Coronary artery (tissue), 2 donors: ENCODE measurements at regions not wholly inside any gene's neighbourhood (a gene's known extent, or its start where the extent isn't known, plus 50 kb on each side); places are given as distances from the start of the nearest gene placed in this dataset.
A peak's percentile ranks its signal among the peaks of the same experiment; 100 is the strongest.

Source experiments
- DNase-seq: peaks from one replicate; pipeline ENCODE4 v3.0.0-alpha.2; 2017; ENCODE audit warnings: low spot score
- H3K27ac ChIP-seq, 2 donors: fragments of 200-600 bp; sonication (generic); one replicate each; pipeline ENCODE4 v1.5.1; 2016 to 2019
- H3K4me3 ChIP-seq: fragments of 200-600 bp; sonication (generic); 2 replicates; pipeline ENCODE4 v1.5.1; 2016; ENCODE audit warnings: mild to moderate bottlenecking, moderate library complexity
- CTCF ChIP-seq: fragments of 200-600 bp; sonication (generic); IDR thresholded peaks from one replicate; pipeline ENCODE4 v1.5.1; 2019; ENCODE audit warnings: antibody characterized with exemption

DNA sequence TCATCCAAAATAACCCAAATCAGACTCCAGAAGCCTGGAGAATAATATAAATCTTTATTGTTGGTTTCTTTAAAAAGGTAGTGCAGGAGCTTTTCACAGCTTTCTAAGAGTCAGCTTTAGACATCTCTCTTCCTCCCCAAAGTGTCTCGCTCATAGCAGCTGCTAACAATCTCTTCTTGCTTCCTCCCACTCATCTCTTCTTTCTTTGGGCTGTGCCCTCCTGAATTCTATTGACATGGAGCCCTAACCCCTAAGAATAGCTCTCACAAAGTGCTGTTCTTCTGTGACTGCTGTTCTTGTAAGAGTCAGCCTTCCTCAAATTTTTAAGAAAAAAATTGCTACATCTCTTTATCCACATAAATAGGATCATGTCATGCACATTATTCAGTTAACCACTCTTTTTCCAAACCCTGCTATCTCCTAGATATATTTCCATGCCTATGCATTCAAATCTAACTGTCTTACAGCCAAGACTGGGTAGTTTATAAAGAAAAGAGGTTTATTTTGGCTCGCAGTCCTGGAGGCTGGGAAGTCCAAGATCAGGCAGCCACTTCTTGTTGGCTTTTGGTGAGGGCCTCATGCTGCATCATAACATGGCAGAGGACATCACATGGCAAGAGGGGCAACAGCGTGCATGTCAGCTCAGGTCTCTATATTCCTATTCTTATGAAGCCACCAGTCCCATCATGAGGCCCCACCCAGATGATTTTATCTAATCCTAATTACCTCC, 301.0 kb upstream of the POU3F1 start:
- no peak for DNase-seq

DNA sequence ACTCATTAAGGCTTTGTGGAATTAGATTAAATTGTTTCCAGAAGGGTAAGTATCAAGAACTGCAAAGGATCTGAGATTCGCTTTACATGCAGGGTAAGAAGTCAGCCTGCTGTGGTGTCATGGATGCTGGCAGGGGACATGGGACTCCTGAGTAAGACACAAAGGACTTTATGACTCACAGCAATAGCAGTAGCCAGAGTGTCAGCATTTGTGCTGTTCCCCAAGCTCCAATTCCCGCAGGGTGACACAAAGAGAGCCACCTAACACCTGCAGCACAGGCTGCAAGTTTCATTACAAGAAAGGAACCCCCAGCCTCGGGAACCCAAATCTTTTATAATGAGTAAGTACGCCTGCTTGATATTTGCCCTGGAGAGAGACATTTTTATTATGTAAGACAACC, 298.1 kb upstream of the POU3F1 start:
- H3K27ac ChIP-seq = no peak overlapping the region
- H3K4me3 ChIP-seq = no peak overlapping the region
- DNase-seq = peak; percentile 38
- TF ChIP-seq CTCF = no peak

More for the DNA sequence above, 301.0 kb upstream of the POU3F1 start:
- no peak overlapping the region for H3K27ac ChIP-seq
- no peak overlapping the region for H3K4me3 ChIP-seq
- TF ChIP-seq CTCF = no peak

GRCh38 chr1:38341694-38342093, 295.1 kb upstream of the POU3F1 start:
- H3K27ac ChIP-seq = no peak overlapping the region

DNA sequence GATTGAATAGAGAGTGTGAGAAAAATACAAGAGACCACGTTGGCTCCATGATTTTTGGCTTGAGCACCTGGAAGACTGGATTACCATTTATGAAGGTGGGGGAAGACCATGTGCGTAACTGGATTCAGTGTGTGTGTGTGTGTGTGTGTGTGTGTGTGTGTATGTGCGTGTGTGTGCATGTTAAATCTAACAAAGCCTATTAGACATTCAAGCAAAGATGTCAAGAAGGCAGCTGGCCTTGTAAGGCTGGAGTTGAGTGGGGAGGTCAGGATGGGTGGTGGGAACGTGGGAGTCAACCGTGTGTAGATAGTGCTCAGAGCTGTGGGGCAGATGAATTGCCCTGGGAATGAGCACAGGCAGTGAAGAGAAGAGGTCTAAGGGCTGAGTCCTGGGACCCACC, 293.8 kb upstream of the POU3F1 start:
- peak; percentile 40 for DNase-seq
- TF ChIP-seq CTCF = no peak
- no peak overlapping the region for H3K27ac ChIP-seq
- H3K4me3 ChIP-seq = no peak overlapping the region

More at GRCh38 chr1:38341694-38342093, 295.1 kb upstream of the POU3F1 start:
- DNase-seq = peak; percentile 41
- no peak for TF ChIP-seq CTCF
- H3K4me3 ChIP-seq = no peak overlapping the region

GRCh38 chr1:38337711-38338110, 291.1 kb upstream of the POU3F1 start:
- Histone ChIP-seq H3K27ac (no peak overlapping the region), H3K4me3 (no peak overlapping the region)
- peak; percentile 19 for DNase-seq
- TF ChIP-seq CTCF = no peak

GRCh38 chr1:38336961-38337360, 290.4 kb upstream of the POU3F1 start:
- Histone ChIP-seq H3K27ac (no peak overlapping the region), H3K4me3 (no peak overlapping the region)
- no peak for TF ChIP-seq CTCF
- peak; percentile 31 for DNase-seq

DNA sequence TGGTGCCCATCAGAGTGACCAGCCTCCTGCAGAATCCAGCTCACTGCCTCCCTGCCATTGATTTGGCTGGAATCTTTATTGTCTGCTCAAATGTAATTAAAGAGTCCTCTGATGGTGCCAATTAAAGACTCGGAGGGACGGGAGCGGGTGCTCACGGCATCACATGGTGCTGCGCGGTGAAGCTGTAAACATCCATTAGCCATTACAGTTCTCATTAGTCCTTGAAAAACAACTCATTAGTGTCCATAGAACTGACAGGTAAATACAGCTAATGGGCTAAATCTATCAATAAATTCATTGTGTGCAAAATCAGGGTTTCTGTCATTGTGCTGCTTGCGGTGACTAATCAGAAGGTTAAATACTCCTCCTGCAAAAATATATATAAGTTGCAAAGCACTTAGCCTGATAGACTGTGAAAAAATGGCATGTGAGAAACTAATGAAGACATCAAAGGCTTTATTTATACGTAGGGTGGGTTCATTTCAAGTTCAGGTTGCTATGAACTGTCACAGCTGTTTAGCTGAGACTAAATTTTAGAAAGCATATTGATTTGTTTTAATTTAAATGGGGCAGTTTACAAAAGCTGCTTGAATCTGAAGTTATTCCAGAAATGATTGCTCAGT, 289.8 kb upstream of the POU3F1 start:
- H3K27ac ChIP-seq = no peak overlapping the region
- no peak for TF ChIP-seq CTCF
- H3K4me3 ChIP-seq = no peak overlapping the region
- no peak for DNase-seq
